Endothelial cell of umbilical vein (primary cell): ENCODE measurements at regions not wholly inside any gene's neighbourhood (a gene's known extent, or its start where the extent isn't known, plus 50 kb on each side); places are given as distances from the start of the nearest gene placed in this dataset.

Experiments used
- BruUV-seq: library from RNA; stranded (reverse); fragments of 400-500 nt; replicated peaks from 2 replicates; lab custom pipeline; 2021; lab: Mats Ljungman, UMichigan
- CTCF ChIA-PET: fragments of 300-600, 350-600 bp; sonication (Branson Sonifier 250); formaldehyde crosslinking; loops from one replicate; lab custom pipeline; 2021; ENCODE audit warnings: antibody characterized with exemption, inconsistent platforms; lab: Charles Lee
- POLR2A ChIA-PET: fragments of 300-600, 350-600 bp; sonication (Branson Sonifier 250); formaldehyde crosslinking; loops from one replicate; lab custom pipeline; 2021; ENCODE audit warnings: antibody characterized with exemption, inconsistent platforms; lab: Charles Lee
- DNase-seq: peaks from one replicate; pipeline ENCODE4 v3.0.0-alpha.2; 2011; ENCODE audit warnings: low read depth, low spot score
- FAIRE-seq: peaks from 2 replicates; lab custom pipeline; 2011; peaks lifted over from hg19 to GRCh38; lab: Jason Lieb, UNC
- H2AFZ ChIP-seq: 2 replicates; pipeline ENCODE4 v1.6.0; 2012; ENCODE audit warnings: low read depth, low read length, control low read depth, inconsistent platforms
- H3K27ac ChIP-seq: 2 replicates; pipeline ENCODE4 v1.5.1; 2011; ENCODE audit warnings: low read depth, mild to moderate bottlenecking, control low read depth, low read length, moderate library complexity; ENCODE audit not compliant: insufficient read depth
- H3K27me3 ChIP-seq, 2 experiments: 2 replicates each; pipeline versions ENCODE4 v1.6.0 to v1.6.1; 2011; ENCODE audit warnings: low read length in 2 of 2, mixed read lengths in 1 of 2; ENCODE audit not compliant: control insufficient read depth in 2 of 2, insufficient read depth in 2 of 2
- H3K36me3 ChIP-seq, 2 experiments: 2 replicates in 1 of 2; 3 replicates in 1 of 2; pipeline ENCODE4 v1.5.1; 2011; ENCODE audit warnings: low read length in 2 of 2, mild to moderate bottlenecking in 1 of 2, moderate library complexity in 1 of 2; ENCODE audit not compliant: control insufficient read depth in 2 of 2, insufficient read depth in 2 of 2; ENCODE audit errors: extremely low read depth in 1 of 2
- H3K4me1 ChIP-seq: 3 replicates; pipeline ENCODE4 v1.5.1; 2011; ENCODE audit warnings: mild to moderate bottlenecking, low read length; ENCODE audit not compliant: control insufficient read depth, insufficient read depth; ENCODE audit errors: extremely low read depth
- H3K4me2 ChIP-seq: 2 replicates; pipeline ENCODE4 v1.6.1; 2011; ENCODE audit warnings: low read length, control low read depth, mixed read lengths; ENCODE audit not compliant: insufficient read depth
- H3K4me3 ChIP-seq, 3 experiments: fragments of 200-600 bp in 1 of 3; sonication (generic), shearing (Covaris generic) in 1 of 3; replicated peaks in 1 of 3; 2 replicates each; pipeline ENCODE4 v1.5.1; 2011 to 2016; ENCODE audit warnings: control low read depth in 3 of 3, low read length in 3 of 3, mild to moderate bottlenecking in 2 of 3, inconsistent platforms in 1 of 3, low read depth in 1 of 3, moderate library complexity in 1 of 3; ENCODE audit not compliant: insufficient read depth in 1 of 3
- H3K79me2 ChIP-seq: 2 replicates; pipeline ENCODE4 v1.6.0; 2012; ENCODE audit warnings: low read length, inconsistent platforms; ENCODE audit not compliant: control insufficient read depth, insufficient read depth
- H3K9ac ChIP-seq: replicated peaks from 2 replicates; pipeline ENCODE3; 2011; ENCODE audit warnings: low read length, control low read depth; ENCODE audit not compliant: insufficient read depth; ENCODE audit errors: extremely low read depth
- H3K9me1 ChIP-seq: replicated peaks from 3 replicates; pipeline ENCODE4 v1.6.0; 2011; ENCODE audit warnings: mild to moderate bottlenecking, low read length; ENCODE audit not compliant: control insufficient read depth, insufficient read depth; ENCODE audit errors: extremely low read depth
- H3K9me3 ChIP-seq: replicated peaks from 2 replicates; pipeline ENCODE4 v1.5.1; 2012; ENCODE audit warnings: low read length, inconsistent platforms; ENCODE audit not compliant: control insufficient read depth, insufficient read depth
- H4K20me1 ChIP-seq: replicated peaks from 2 replicates; pipeline ENCODE3; 2011; ENCODE audit warnings: mild to moderate bottlenecking, low read length; ENCODE audit not compliant: control insufficient read depth, insufficient read depth; ENCODE audit errors: extremely low read depth
- EZH2 ChIP-seq: IDR thresholded peaks from 2 replicates; pipeline ENCODE4 v1.6.1; 2012; ENCODE audit warnings: borderline replicate concordance, low read depth, mild to moderate bottlenecking, moderate library complexity, low read length, inconsistent platforms; ENCODE audit not compliant: severe bottlenecking
- FOS ChIP-seq: IDR thresholded peaks from 2 replicates; pipeline ENCODE4 v1.6.1; 2011; ENCODE audit warnings: mild to moderate bottlenecking, low read length, moderate library complexity, borderline replicate concordance; ENCODE audit not compliant: insufficient read depth
- GATA2 ChIP-seq: IDR thresholded peaks from 2 replicates; pipeline ENCODE4 v1.7.0; 2011; ENCODE audit warnings: low read depth, mild to moderate bottlenecking, moderate library complexity, mixed read lengths, low read length; ENCODE audit not compliant: insufficient read length, insufficient read depth
- JUN ChIP-seq: IDR thresholded peaks from 2 replicates; pipeline ENCODE4 v1.6.1; 2011; ENCODE audit warnings: borderline replicate concordance, low read depth; ENCODE audit not compliant: insufficient read length, insufficient read depth
- MYC ChIP-seq: IDR thresholded peaks from one replicate; pipeline ENCODE4 v1.6.1; 2011; ENCODE audit warnings: mild to moderate bottlenecking, low read depth, low read length
- POLR2A ChIP-seq: IDR thresholded peaks from 2 replicates; pipeline ENCODE4 v1.6.1; 2012; ENCODE audit warnings: low read depth, mild to moderate bottlenecking, control low read depth, low read length
- POLR2AphosphoS5 ChIP-seq: IDR thresholded peaks from 2 replicates; pipeline ENCODE4 v1.6.1; 2012; ENCODE audit warnings: low read depth, mild to moderate bottlenecking, control low read depth, low read length, moderate library complexity; ENCODE audit not compliant: insufficient read depth
- dilution Hi-C: fragments of 300-500 bp; cut with MboI; formaldehyde crosslinking; loops from one replicate; pipeline ENCODE4 v1.15.0; 2019; ENCODE audit warnings: low sequenced_read_pairs; ENCODE audit not compliant: extremely low pct_ligation_motif_present
- intact Hi-C: fragments of 100-400 bp; cut with micrococcal nuclease; formaldehyde crosslinking; loops from one replicate; pipeline ENCODE4 v1.10.0; 2022
- TF ChIP-seq, protein P1 (sequence below): IDR thresholded peaks from 2 replicates; pipeline ENCODE4 v1.6.1; 2011; ENCODE audit not compliant: insufficient read depth, insufficient read length
- TF ChIP-seq, protein P2 (sequence below), 2 donors: IDR thresholded peaks; 1 replicate in 1 of 2; 2 replicates in 1 of 2; pipeline ENCODE4 v1.5.1; 2011; ENCODE audit warnings: low read length in 2 of 2, mild to moderate bottlenecking in 2 of 2, moderate library complexity in 2 of 2, control low read depth in 1 of 2, inconsistent platforms in 1 of 2, low read depth in 1 of 2; ENCODE audit not compliant: insufficient read depth in 1 of 2; ENCODE audit errors: extremely low read depth in 1 of 2

DNA sequence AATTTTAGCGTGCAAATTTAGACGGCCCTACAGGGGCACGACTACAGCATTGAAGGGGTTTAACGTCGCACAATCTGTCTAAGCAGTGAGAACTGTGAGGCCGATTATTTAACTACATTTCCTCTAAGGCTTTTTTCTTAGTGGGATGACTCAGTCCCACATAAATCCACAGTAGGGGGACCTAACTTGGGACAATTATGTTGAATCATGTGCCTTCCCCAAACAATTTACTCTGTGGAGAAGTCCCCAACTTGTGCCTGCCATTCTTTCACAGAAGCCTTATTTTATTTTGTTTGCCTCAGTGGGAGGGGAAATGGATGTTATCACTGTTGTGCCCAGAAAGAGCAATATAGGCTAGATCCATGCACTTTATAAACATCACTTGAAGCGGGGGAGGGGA lies 80.3 kb upstream of the CDCA7L start:
- FAIRE-seq (no peak), DNase-seq (no peak)
- CTCF ChIA-PET: no interaction called here
- no peak overlapping the region for H3K27ac ChIP-seq
- no peak for TF ChIP-seq POLR2A
- TF ChIP-seq FOS: no peak
- no peak for TF ChIP-seq GATA2
- no peak for TF ChIP-seq POLR2AphosphoS5
- TF ChIP-seq JUN: no peak
- TF ChIP-seq, protein P1, sequence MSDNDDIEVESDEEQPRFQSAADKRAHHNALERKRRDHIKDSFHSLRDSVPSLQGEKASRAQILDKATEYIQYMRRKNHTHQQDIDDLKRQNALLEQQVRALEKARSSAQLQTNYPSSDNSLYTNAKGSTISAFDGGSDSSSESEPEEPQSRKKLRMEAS: no peak
- TF ChIP-seq, protein P2, sequence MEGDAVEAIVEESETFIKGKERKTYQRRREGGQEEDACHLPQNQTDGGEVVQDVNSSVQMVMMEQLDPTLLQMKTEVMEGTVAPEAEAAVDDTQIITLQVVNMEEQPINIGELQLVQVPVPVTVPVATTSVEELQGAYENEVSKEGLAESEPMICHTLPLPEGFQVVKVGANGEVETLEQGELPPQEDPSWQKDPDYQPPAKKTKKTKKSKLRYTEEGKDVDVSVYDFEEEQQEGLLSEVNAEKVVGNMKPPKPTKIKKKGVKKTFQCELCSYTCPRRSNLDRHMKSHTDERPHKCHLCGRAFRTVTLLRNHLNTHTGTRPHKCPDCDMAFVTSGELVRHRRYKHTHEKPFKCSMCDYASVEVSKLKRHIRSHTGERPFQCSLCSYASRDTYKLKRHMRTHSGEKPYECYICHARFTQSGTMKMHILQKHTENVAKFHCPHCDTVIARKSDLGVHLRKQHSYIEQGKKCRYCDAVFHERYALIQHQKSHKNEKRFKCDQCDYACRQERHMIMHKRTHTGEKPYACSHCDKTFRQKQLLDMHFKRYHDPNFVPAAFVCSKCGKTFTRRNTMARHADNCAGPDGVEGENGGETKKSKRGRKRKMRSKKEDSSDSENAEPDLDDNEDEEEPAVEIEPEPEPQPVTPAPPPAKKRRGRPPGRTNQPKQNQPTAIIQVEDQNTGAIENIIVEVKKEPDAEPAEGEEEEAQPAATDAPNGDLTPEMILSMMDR (IDR thresholded peaks at IDR 0.05; ENCODE audit: extremely low read depth in 1 of 2, insufficient read depth in 1 of 2, low read depth in 1 of 2, low read length in 2 of 2): no peak
- TF ChIP-seq MYC: no peak
- TF ChIP-seq EZH2: no peak
- dilution Hi-C loops (no loop called here), intact Hi-C loops (no loop called here)
- no peaks in the 10 kb centered on the region for H3K9me3 ChIP-seq
- peaks cover 2 to 5% of the 10 kb centered on the region in 2 experiments for H3K27me3 ChIP-seq
- no peak overlapping the region for H3K4me3 ChIP-seq
- no peaks in the 10 kb centered on the region for H3K36me3 ChIP-seq
- no peaks in the 10 kb centered on the region for H3K9me1 ChIP-seq
- H3K79me2 ChIP-seq: no peaks in the 10 kb centered on the region
- H2AFZ ChIP-seq: no peak overlapping the region
- no peak overlapping the region for H3K9ac ChIP-seq
- BruUV-seq: no TSS peak
- H3K4me1 ChIP-seq: no peaks in the 10 kb centered on the region
- POLR2A ChIA-PET: no interaction called here
- no peaks in the 10 kb centered on the region for H4K20me1 ChIP-seq
- no peak overlapping the region for H3K4me2 ChIP-seq
